ENCODE measurements at regions not wholly inside any gene's neighbourhood (a gene's known extent, or its start where the extent isn't known, plus 50 kb on each side); places are given as distances from the start of the nearest gene placed in this dataset.
"Not testable (repeated sequence)": the region's sequence is repeated elsewhere in the genome, so short reads cannot be mapped to it uniquely, and the experiment has no call there.

- DNase-seq (ENCODE audit: low read depth), result no peak
- in situ Hi-C loops (cut with HindIII; ENCODE audit: low sequenced_read_pairs), result loop anchor here (10.0 kb wide), 1 partner anchor 50 kb away; no protein-coding TSS in a partner anchor
- H3K4me3 ChIP-seq (ENCODE audit: low read depth, low read length), result no peak overlapping the region
These were observed 66.1 kb downstream of the FASLG start for GRCh38 chr1:172724765-172725613.

GRCh38 chr1:172726740-172727139, 67.8 kb downstream of the FASLG start:
- TF ChIP-seq CTCF (IDR thresholded peaks at IDR 0.05; ENCODE audit: low read depth, low read length, missing control alignments), result no peak
- no peak for DNase-seq (ENCODE audit: low read depth)
- no peak overlapping the region for H3K4me3 ChIP-seq (ENCODE audit: low read depth, low read length)
- in situ Hi-C loops (cut with HindIII; ENCODE audit: low sequenced_read_pairs), result loop anchor here (10.0 kb wide), 1 partner anchor 52 kb away; no protein-coding TSS in a partner anchor

More at GRCh38 chr1:172724765-172725613, 66.1 kb downstream of the FASLG start:
- no peak for TF ChIP-seq CTCF (IDR thresholded peaks at IDR 0.05; ENCODE audit: low read depth, low read length, missing control alignments)

GRCh38 chr1:172727275-172727857, 68.5 kb downstream of the FASLG start:
- TF ChIP-seq CTCF (IDR thresholded peaks at IDR 0.05; ENCODE audit: low read depth, low read length, missing control alignments), result no peak
- no peak for DNase-seq (ENCODE audit: low read depth)
- H3K4me3 ChIP-seq (ENCODE audit: low read depth, low read length), result no peak overlapping the region
- in situ Hi-C loops (cut with HindIII; ENCODE audit: low sequenced_read_pairs), result loop anchor here (10.0 kb wide), 1 partner anchor 53 kb away; no protein-coding TSS in a partner anchor

- peak; percentile 35 for TF ChIP-seq CTCF (IDR thresholded peaks at IDR 0.05; ENCODE audit: low read depth, low read length, missing control alignments)
- no peak for DNase-seq (ENCODE audit: low read depth)
- H3K4me3 ChIP-seq (ENCODE audit: low read depth, low read length), result no peak overlapping the region
- in situ Hi-C loops (cut with HindIII; ENCODE audit: low sequenced_read_pairs), result loop anchor here (10.0 kb wide), 1 partner anchor 53 kb away; no protein-coding TSS in a partner anchor
These were observed 69.2 kb downstream of the FASLG start for GRCh38 chr1:172727956-172728603.

GRCh38 chr1:172728705-172729104, 69.8 kb downstream of the FASLG start:
- DNase-seq (ENCODE audit: low read depth); H3K4me3 ChIP-seq (ENCODE audit: low read depth, low read length): not testable (repeated sequence)
- in situ Hi-C loops (cut with HindIII; ENCODE audit: low sequenced_read_pairs), result loop anchor here (10.0 kb wide), 1 partner anchor 54 kb away; no protein-coding TSS in a partner anchor

- TF ChIP-seq CTCF (IDR thresholded peaks at IDR 0.05; ENCODE audit: low read depth, low read length, missing control alignments), result no peak
- H3K4me3 ChIP-seq (ENCODE audit: low read depth, low read length), result no peak overlapping the region
- in situ Hi-C loops (cut with HindIII; ENCODE audit: low sequenced_read_pairs), result no loop called here
- no peak for DNase-seq (ENCODE audit: low read depth)
These were observed 73.5 kb downstream of the FASLG start for GRCh38 chr1:172732427-172732826.
